ENCODE measurements at regions not wholly inside any gene's neighbourhood (a gene's known extent, or its start where the extent isn't known, plus 50 kb on each side); places are given as distances from the start of the nearest gene placed in this dataset.

GRCh38 chr4:135840781-135841180, 1639.2 kb upstream of the PABPC4L start:
- DNase-seq (ENCODE audit: low spot score): no peak

GRCh38 chr4:135839712-135840111, 1638.1 kb upstream of the PABPC4L start:
- DNase-seq (ENCODE audit: low spot score): no peak

GRCh38 chr4:135838889-135839288, 1637.3 kb upstream of the PABPC4L start:
- no peak for DNase-seq (ENCODE audit: low spot score)

GRCh38 chr4:135834471-135834870, 1632.9 kb upstream of the PABPC4L start:
- no peak for DNase-seq (ENCODE audit: low spot score)

- no peak for DNase-seq (ENCODE audit: low spot score)
Observed at GRCh38 chr4:135833529-135833928, 1631.9 kb upstream of the PABPC4L start.

- DNase-seq (ENCODE audit: low spot score): no peak
Observed at GRCh38 chr4:135824759-135825296, 1623.2 kb upstream of the PABPC4L start.

GRCh38 chr4:135804785-135805184, 1603.2 kb upstream of the PABPC4L start:
- DNase-seq (ENCODE audit: low spot score): no peak

GRCh38 chr4:135777361-135777760, 1575.8 kb upstream of the PABPC4L start:
- DNase-seq (ENCODE audit: low spot score): no peak

- no peak for DNase-seq (ENCODE audit: low spot score)
Observed at GRCh38 chr4:135775909-135776308, 1574.3 kb upstream of the PABPC4L start.

GRCh38 chr4:135770505-135770904, 1568.9 kb upstream of the PABPC4L start:
- no peak for DNase-seq (ENCODE audit: low spot score)

- no peak for DNase-seq (ENCODE audit: low spot score)
Observed at GRCh38 chr4:135744928-135745327, 1543.3 kb upstream of the PABPC4L start.

- no peak for DNase-seq (ENCODE audit: low spot score)
Observed at GRCh38 chr4:135741583-135741982, 1540.0 kb upstream of the PABPC4L start.

GRCh38 chr4:135739354-135739753, 1537.8 kb upstream of the PABPC4L start:
- no peak for DNase-seq (ENCODE audit: low spot score)

- no peak for DNase-seq (ENCODE audit: low spot score)
Observed at GRCh38 chr4:135735512-135735911, 1533.9 kb upstream of the PABPC4L start.

- no peak for DNase-seq (ENCODE audit: low spot score)
Observed at GRCh38 chr4:135732448-135732847, 1530.9 kb upstream of the PABPC4L start.

GRCh38 chr4:135731682-135732081, 1530.1 kb upstream of the PABPC4L start:
- DNase-seq (ENCODE audit: low spot score): no peak

- no peak for DNase-seq (ENCODE audit: low spot score)
Observed at GRCh38 chr4:135724421-135724820, 1522.8 kb upstream of the PABPC4L start.

- no peak for DNase-seq (ENCODE audit: low spot score)
Observed at GRCh38 chr4:135718019-135718418, 1516.4 kb upstream of the PABPC4L start.

- no peak for DNase-seq (ENCODE audit: low spot score)
Observed at GRCh38 chr4:135705343-135705742, 1503.8 kb upstream of the PABPC4L start.

GRCh38 chr4:135694066-135694465, 1492.5 kb upstream of the PABPC4L start:
- no peak for DNase-seq (ENCODE audit: low spot score)

- no peak for DNase-seq (ENCODE audit: low spot score)
Observed at GRCh38 chr4:135684001-135684400, 1482.4 kb upstream of the PABPC4L start.

- DNase-seq (ENCODE audit: low spot score): no peak
Observed at GRCh38 chr4:135672202-135672601, 1470.6 kb upstream of the PABPC4L start.

GRCh38 chr4:135670548-135670947, 1469.0 kb upstream of the PABPC4L start:
- no peak for DNase-seq (ENCODE audit: low spot score)
